ENCODE measurements at regions not wholly inside any gene's neighbourhood (a gene's known extent, or its start where the extent isn't known, plus 50 kb on each side); places are given as distances from the start of the nearest gene placed in this dataset.

DNA sequence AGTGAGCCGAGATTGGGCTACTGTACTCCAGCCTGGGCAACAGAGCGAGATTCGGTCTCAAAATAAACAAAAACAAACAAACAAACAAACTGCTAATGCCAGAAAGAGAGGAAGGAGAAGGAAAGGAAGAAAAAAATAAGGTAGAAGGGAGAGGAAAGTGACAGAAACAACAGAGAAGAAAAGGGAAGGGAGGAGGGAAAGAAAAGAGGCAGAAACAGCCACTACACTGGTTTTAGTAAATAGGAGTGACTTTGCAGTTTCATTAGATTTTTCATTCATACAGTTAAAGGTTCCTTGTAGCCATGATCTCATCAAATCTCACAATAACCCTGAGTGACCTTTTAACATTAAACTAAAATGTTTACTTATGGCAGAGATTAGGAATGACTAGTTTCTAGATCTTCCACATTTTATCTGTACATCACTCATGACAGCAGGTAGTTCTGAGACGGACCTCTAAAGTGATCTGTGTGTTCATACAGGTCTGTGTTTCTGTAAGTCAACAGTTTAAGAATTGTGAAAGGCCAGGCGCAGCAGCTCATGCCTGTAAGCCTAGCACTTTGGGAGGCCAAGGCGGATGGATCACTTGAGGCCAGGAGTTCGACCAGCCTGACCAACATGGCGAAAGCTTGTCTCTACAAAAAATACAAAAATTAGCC, 191.3 kb upstream of the KLF14 start:
- no peaks in the 10 kb centered on the region for H3F3A ChIP-seq (ENCODE audit: insufficient read depth, low read length)
- H3K4me2 ChIP-seq (ENCODE audit: low read depth, low read length) = no peak overlapping the region
- no peak for DNase-seq
- no peaks in the 10 kb centered on the region for H3K9me3 ChIP-seq (replicated peaks; ENCODE audit: insufficient read depth, low read length)
- 0 out of 2 replicates have a peak, but pooled peaks cover 8% of the 10 kb centered on the region for H4K20me1 ChIP-seq (ENCODE audit: insufficient read depth, low read length)
- no peaks in the 10 kb centered on the region for H3K9me2 ChIP-seq (replicated peaks; ENCODE audit: insufficient read depth, low read length)
- no peak overlapping the region for H3K4me3 ChIP-seq (ENCODE audit: low read length)
- no peak overlapping the region for H3K9ac ChIP-seq (ENCODE audit: low read length)
- no peaks in the 10 kb centered on the region for H3K27me3 ChIP-seq (replicated peaks; ENCODE audit: insufficient read depth, low read length)
- H2AFZ ChIP-seq (ENCODE audit: low read length) = no peak overlapping the region
- H3K4me1 ChIP-seq (ENCODE audit: low read length) = no peaks in the 10 kb centered on the region
- no peak overlapping the region for H3K27ac ChIP-seq (ENCODE audit: low read length)
- TF ChIP-seq EZH2phosphoT487 (IDR thresholded peaks at IDR 0.05; ENCODE audit: low read length) = no peak
- TF ChIP-seq EZH2 (optimal IDR thresholded peaks at IDR 0.05; ENCODE audit: low read depth, low read length) = no peak
- TF ChIP-seq CTCF (IDR thresholded peaks at IDR 0.05; ENCODE audit: low read length) = no peak
- H3K79me2 ChIP-seq (ENCODE audit: low read length) = peaks cover 80% of the 10 kb centered on the region
- no peaks in the 10 kb centered on the region for H3K36me3 ChIP-seq (replicated peaks; ENCODE audit: insufficient read depth, low read length)

- no peaks in the 10 kb centered on the region for H3K36me3 ChIP-seq (replicated peaks; ENCODE audit: insufficient read depth, low read length)
- TF ChIP-seq CTCF (IDR thresholded peaks at IDR 0.05; ENCODE audit: low read length) (no peak), EZH2 (optimal IDR thresholded peaks at IDR 0.05; ENCODE audit: low read depth, low read length) (no peak), EZH2phosphoT487 (IDR thresholded peaks at IDR 0.05; ENCODE audit: low read length) (no peak)
- no peak for DNase-seq
- H4K20me1 ChIP-seq (ENCODE audit: insufficient read depth, low read length) = 0 out of 2 replicates have a peak, but pooled peaks cover 14% of the 10 kb centered on the region
- no peak overlapping the region for H3K4me3 ChIP-seq (ENCODE audit: low read length)
- H3K9me3 ChIP-seq (replicated peaks; ENCODE audit: insufficient read depth, low read length) = no peaks in the 10 kb centered on the region
- no peak overlapping the region for H2AFZ ChIP-seq (ENCODE audit: low read length)
- H3K79me2 ChIP-seq (ENCODE audit: low read length) = peaks cover 80% of the 10 kb centered on the region
- H3K4me2 ChIP-seq (ENCODE audit: low read depth, low read length) = no peak overlapping the region
- H3K9me2 ChIP-seq (replicated peaks; ENCODE audit: insufficient read depth, low read length) = no peaks in the 10 kb centered on the region
- no peaks in the 10 kb centered on the region for H3K27me3 ChIP-seq (replicated peaks; ENCODE audit: insufficient read depth, low read length)
- H3K4me1 ChIP-seq (ENCODE audit: low read length) = no peaks in the 10 kb centered on the region
- no peak overlapping the region for H3K27ac ChIP-seq (ENCODE audit: low read length)
- no peak overlapping the region for H3K9ac ChIP-seq (ENCODE audit: low read length)
- no peaks in the 10 kb centered on the region for H3F3A ChIP-seq (ENCODE audit: insufficient read depth, low read length)
These were observed 192.1 kb upstream of the KLF14 start for GRCh38 chr7:130926001-130926691.

DNA sequence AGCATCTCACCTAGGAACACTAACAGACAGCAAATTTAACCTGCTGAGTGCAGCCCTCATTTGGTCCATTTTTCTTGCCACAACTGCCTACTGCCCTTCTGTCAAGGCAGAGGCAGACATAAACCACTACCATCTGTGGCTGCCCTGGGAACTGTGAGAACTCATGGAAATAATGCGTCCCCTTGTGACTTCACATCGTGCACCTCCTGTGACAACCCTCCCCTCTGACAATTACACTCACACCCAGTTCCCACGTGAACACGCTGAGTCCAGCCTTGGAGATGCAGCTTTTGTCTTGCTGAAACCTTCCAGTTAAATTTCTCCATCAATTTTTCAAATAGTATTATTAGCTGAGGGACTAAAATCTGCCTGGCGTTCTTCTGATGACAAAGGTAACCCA, 193.1 kb upstream of the KLF14 start:
- Histone ChIP-seq H3K9ac (ENCODE audit: low read length) (no peak overlapping the region), H3K27ac (ENCODE audit: low read length) (no peak overlapping the region), H4K20me1 (ENCODE audit: insufficient read depth, low read length) (0 out of 2 replicates have a peak, but pooled peaks cover 8% of the 10 kb centered on the region), H3K36me3 (replicated peaks; ENCODE audit: insufficient read depth, low read length) (no peaks in the 10 kb centered on the region), H3K4me1 (ENCODE audit: low read length) (no peaks in the 10 kb centered on the region), H3K4me2 (ENCODE audit: low read depth, low read length) (no peak overlapping the region), H3K9me2 (replicated peaks; ENCODE audit: insufficient read depth, low read length) (no peaks in the 10 kb centered on the region), H3K4me3 (ENCODE audit: low read length) (no peak overlapping the region), H3K27me3 (replicated peaks; ENCODE audit: insufficient read depth, low read length) (no peaks in the 10 kb centered on the region), H2AFZ (ENCODE audit: low read length) (no peak overlapping the region), H3K9me3 (replicated peaks; ENCODE audit: insufficient read depth, low read length) (no peaks in the 10 kb centered on the region), H3K79me2 (ENCODE audit: low read length) (peaks cover 81% of the 10 kb centered on the region), H3F3A (ENCODE audit: insufficient read depth, low read length) (no peaks in the 10 kb centered on the region)
- no peak for TF ChIP-seq EZH2phosphoT487 (IDR thresholded peaks at IDR 0.05; ENCODE audit: low read length)
- TF ChIP-seq EZH2 (optimal IDR thresholded peaks at IDR 0.05; ENCODE audit: low read depth, low read length) = no peak
- no peak for TF ChIP-seq CTCF (IDR thresholded peaks at IDR 0.05; ENCODE audit: low read length)
- no peak for DNase-seq
